ENCODE measurements at regions not wholly inside any gene's neighbourhood (a gene's known extent, or its start where the extent isn't known, plus 50 kb on each side); places are given as distances from the start of the nearest gene placed in this dataset.
"Not testable (repeated sequence)": the region's sequence is repeated elsewhere in the genome, so short reads cannot be mapped to it uniquely, and the experiment has no call there.

GRCh38 chr17:34771891-34772290 is 189.4 kb downstream of the CCT6B start:
- DNase-seq: no peak

GRCh38 chr17:34770586-34770985 is 190.7 kb downstream of the CCT6B start:
- no peak for DNase-seq

GRCh38 chr17:34769899-34770298 is 190.5 kb downstream of the TMEM132E start:
- no peak for DNase-seq

GRCh38 chr17:34769049-34769448 is 189.7 kb downstream of the TMEM132E start:
- no peak for DNase-seq

- no peak for DNase-seq
Measured at GRCh38 chr17:34765291-34765690, 185.9 kb downstream of the TMEM132E start.

- no peak for DNase-seq
Measured at GRCh38 chr17:34764716-34765115, 185.3 kb downstream of the TMEM132E start.

- DNase-seq: no peak
Measured at GRCh38 chr17:34763728-34764665, 184.6 kb downstream of the TMEM132E start.

GRCh38 chr17:34762078-34762477 is 182.7 kb downstream of the TMEM132E start:
- DNase-seq: no peak

GRCh38 chr17:34761646-34762045 is 182.3 kb downstream of the TMEM132E start:
- DNase-seq: no peak

- no peak for DNase-seq
Measured at GRCh38 chr17:34760931-34761495, 181.6 kb downstream of the TMEM132E start.

- DNase-seq: no peak
Measured at GRCh38 chr17:34758718-34759117, 179.3 kb downstream of the TMEM132E start.

- no peak for DNase-seq
Measured at GRCh38 chr17:34758316-34758715, 178.9 kb downstream of the TMEM132E start.

- DNase-seq: no peak
Measured at GRCh38 chr17:34757611-34758010, 178.2 kb downstream of the TMEM132E start.

GRCh38 chr17:34757106-34757505 is 177.7 kb downstream of the TMEM132E start:
- DNase-seq: no peak

GRCh38 chr17:34756637-34757021 is 177.2 kb downstream of the TMEM132E start:
- no peak for DNase-seq

- no peak for DNase-seq
Measured at GRCh38 chr17:34755981-34756636, 176.7 kb downstream of the TMEM132E start.

- DNase-seq: no peak
Measured at GRCh38 chr17:34755371-34755770, 176.0 kb downstream of the TMEM132E start.

- DNase-seq: no peak
Measured at GRCh38 chr17:34750004-34750403, 170.6 kb downstream of the TMEM132E start.

GRCh38 chr17:34741967-34742366 is 162.6 kb downstream of the TMEM132E start:
- DNase-seq: no peak

GRCh38 chr17:34740565-34741520 is 161.5 kb downstream of the TMEM132E start:
- DNase-seq: no peak

- no peak for DNase-seq
Measured at GRCh38 chr17:34739386-34739785, 160.0 kb downstream of the TMEM132E start.

GRCh38 chr17:34737673-34738072 is 158.3 kb downstream of the TMEM132E start:
- not testable (repeated sequence) for DNase-seq

- no peak for DNase-seq
Measured at GRCh38 chr17:34736611-34737010, 157.2 kb downstream of the TMEM132E start.

All from inflammatory macrophage treated with lipopolysaccharide for 1 hour (primary cell).